ENCODE measurements at regions not wholly inside any gene's neighbourhood (a gene's known extent, or its start where the extent isn't known, plus 50 kb on each side); places are given as distances from the start of the nearest gene placed in this dataset.
A peak's percentile ranks its signal among the peaks of the same experiment; 100 is the strongest.

- Histone ChIP-seq H3K79me2 (no peaks in the 10 kb centered on the region), H3K9me3 (ENCODE audit: low read depth) (no peaks in the 10 kb centered on the region), H2AFZ (no peak overlapping the region), H4K20me1 (ENCODE audit: insufficient read depth, poor library complexity, severe bottlenecking) (no peaks in the 10 kb centered on the region), H3K4me1 (ENCODE audit: insufficient read depth) (peaks cover 35% of the 10 kb centered on the region), H3K4me3 (no peak overlapping the region), H3K27ac (no peak overlapping the region), H3K27me3 (no peaks in the 10 kb centered on the region), H3K9me2 (replicated peaks; ENCODE audit: insufficient read depth) (no peaks in the 10 kb centered on the region), H3K36me3 (replicated peaks; ENCODE audit: insufficient read depth, low read depth) (no peaks in the 10 kb centered on the region), H3K4me2 (no peak overlapping the region)
- no peak for DNase-seq (ENCODE audit: low spot score)
- 75% methylated on average over 7 of the region's 7 CpGs for WGBS (ENCODE audit: low lambda C conversion rate, missing lambda C conversion rate)
- TF ChIP-seq EZH2phosphoT487 (IDR thresholded peaks at IDR 0.05; ENCODE audit: low read depth, severe bottlenecking, unreplicated experiment) = no peak
- TF ChIP-seq CTCF (IDR thresholded peaks at IDR 0.05; ENCODE audit: poor library complexity) = no peak
- no peak for TF ChIP-seq EZH2 (IDR thresholded peaks at IDR 0.05; ENCODE audit: borderline replicate concordance)
These were observed 110.4 kb upstream of the MBNL2 start for GRCh38 chr13:97111756-97112155.

GRCh38 chr13:97112446-97113152 is 109.5 kb upstream of the MBNL2 start:
- peaks cover 35% of the 10 kb centered on the region for H3K4me1 ChIP-seq (ENCODE audit: insufficient read depth)
- H2AFZ ChIP-seq = no peak overlapping the region
- no peak for TF ChIP-seq EZH2 (IDR thresholded peaks at IDR 0.05; ENCODE audit: borderline replicate concordance)
- TF ChIP-seq EZH2phosphoT487 (IDR thresholded peaks at IDR 0.05; ENCODE audit: low read depth, severe bottlenecking, unreplicated experiment) = no peak
- TF ChIP-seq CTCF (IDR thresholded peaks at IDR 0.05; ENCODE audit: poor library complexity) = no peak
- H3K9me3 ChIP-seq (ENCODE audit: low read depth) = no peaks in the 10 kb centered on the region
- no peaks in the 10 kb centered on the region for H3K36me3 ChIP-seq (replicated peaks; ENCODE audit: insufficient read depth, low read depth)
- no peaks in the 10 kb centered on the region for H4K20me1 ChIP-seq (ENCODE audit: insufficient read depth, poor library complexity, severe bottlenecking)
- H3K4me2 ChIP-seq = no peak overlapping the region
- H3K27ac ChIP-seq = peak overlapping the region; percentile 24
- H3K9me2 ChIP-seq (replicated peaks; ENCODE audit: insufficient read depth) = no peaks in the 10 kb centered on the region
- H3K79me2 ChIP-seq = no peaks in the 10 kb centered on the region
- H3K27me3 ChIP-seq = no peaks in the 10 kb centered on the region
- WGBS (ENCODE audit: low lambda C conversion rate, missing lambda C conversion rate) = 56% methylated on average over 12 of the region's 12 CpGs
- H3K4me3 ChIP-seq = no peak overlapping the region
- no peak for DNase-seq (ENCODE audit: low spot score)

GRCh38 chr13:97113231-97114001 is 108.7 kb upstream of the MBNL2 start:
- H3K4me2 ChIP-seq = peak overlapping the region; percentile 35

More at GRCh38 chr13:97113231-97114001, 108.7 kb upstream of the MBNL2 start:
- Histone ChIP-seq H3K27me3 (no peaks in the 10 kb centered on the region), H4K20me1 (ENCODE audit: insufficient read depth, poor library complexity, severe bottlenecking) (no peaks in the 10 kb centered on the region), H3K9me3 (ENCODE audit: low read depth) (no peaks in the 10 kb centered on the region), H3K9me2 (replicated peaks; ENCODE audit: insufficient read depth) (no peaks in the 10 kb centered on the region), H2AFZ (no peak overlapping the region), H3K36me3 (replicated peaks; ENCODE audit: insufficient read depth, low read depth) (no peaks in the 10 kb centered on the region), H3K4me3 (no peak overlapping the region), H3K79me2 (no peaks in the 10 kb centered on the region), H3K27ac (no peak overlapping the region), H3K4me1 (ENCODE audit: insufficient read depth) (peaks cover 35% of the 10 kb centered on the region)
- 53% methylated on average over 7 of the region's 7 CpGs for WGBS (ENCODE audit: low lambda C conversion rate, missing lambda C conversion rate)
- peak; percentile 63 for DNase-seq (ENCODE audit: low spot score)
- TF ChIP-seq EZH2phosphoT487 (IDR thresholded peaks at IDR 0.05; ENCODE audit: low read depth, severe bottlenecking, unreplicated experiment) (no peak), CTCF (IDR thresholded peaks at IDR 0.05; ENCODE audit: poor library complexity) (no peak), EZH2 (IDR thresholded peaks at IDR 0.05; ENCODE audit: borderline replicate concordance) (no peak)

All from hepatocyte (in vitro differentiated cells).